Kidney capillary endothelial cell (primary cell): ENCODE measurements at regions not wholly inside any gene's neighbourhood (a gene's known extent, or its start where the extent isn't known, plus 50 kb on each side); places are given as distances from the start of the nearest gene placed in this dataset.
"Not testable (repeated sequence)": the region's sequence is repeated elsewhere in the genome, so short reads cannot be mapped to it uniquely, and the experiment has no call there.

Experiments
- DNase-seq: peaks from one replicate; pipeline ENCODE4 v3.0.0-alpha.2; 2018; ENCODE audit warnings: low spot score

- DNase-seq: no peak
Observed at GRCh38 chr7:136116186-136116585, 139.0 kb upstream of the MTPN start.

GRCh38 chr7:136114966-136115762 lies 138.0 kb upstream of the MTPN start:
- peak; percentile 36 for DNase-seq

GRCh38 chr7:136114467-136114866 lies 137.3 kb upstream of the MTPN start:
- not testable (repeated sequence) for DNase-seq

GRCh38 chr7:136109037-136109436 lies 131.9 kb upstream of the MTPN start:
- not testable (repeated sequence) for DNase-seq

- DNase-seq: no peak
Observed at GRCh38 chr7:136105191-136105590, 128.0 kb upstream of the MTPN start.

GRCh38 chr7:136104269-136104603 lies 127.1 kb upstream of the MTPN start:
- no peak for DNase-seq

GRCh38 chr7:136103545-136104268 lies 126.5 kb upstream of the MTPN start:
- no peak for DNase-seq

- DNase-seq: no peak
Observed at GRCh38 chr7:136102881-136103280, 125.7 kb upstream of the MTPN start.

GRCh38 chr7:136092714-136093113 lies 115.6 kb upstream of the MTPN start:
- DNase-seq: not testable (repeated sequence)

- no peak for DNase-seq
Observed at GRCh38 chr7:136087881-136088280, 110.7 kb upstream of the MTPN start.

- peak; percentile 10 for DNase-seq
Observed at GRCh38 chr7:136086712-136087111, 109.6 kb upstream of the MTPN start.

GRCh38 chr7:136079934-136080333 lies 102.8 kb upstream of the MTPN start:
- DNase-seq: no peak

GRCh38 chr7:136079478-136079892 lies 102.3 kb upstream of the MTPN start:
- no peak for DNase-seq

- no peak for DNase-seq
Observed at GRCh38 chr7:136079066-136079465, 101.9 kb upstream of the MTPN start.

GRCh38 chr7:136078630-136079029 lies 101.5 kb upstream of the MTPN start:
- no peak for DNase-seq

- no peak for DNase-seq
Observed at GRCh38 chr7:136076954-136077353, 99.8 kb upstream of the MTPN start.

GRCh38 chr7:136074843-136075242 lies 97.7 kb upstream of the MTPN start:
- DNase-seq: no peak

- no peak for DNase-seq
Observed at GRCh38 chr7:136072447-136072846, 95.3 kb upstream of the MTPN start.

- DNase-seq: no peak
Observed at GRCh38 chr7:136070736-136071505, 93.8 kb upstream of the MTPN start.

- no peak for DNase-seq
Observed at GRCh38 chr7:136069840-136070529, 92.8 kb upstream of the MTPN start.

GRCh38 chr7:136067277-136067676 lies 90.1 kb upstream of the MTPN start:
- DNase-seq: no peak
